GM23338 (cell line): ENCODE measurements at regions not wholly inside any gene's neighbourhood (a gene's known extent, or its start where the extent isn't known, plus 50 kb on each side); places are given as distances from the start of the nearest gene placed in this dataset.

Source experiments
- ATAC-seq: fragments of 200-7000 bp; cut with Tn5 transposase; 3 replicates; pipeline ENCODE4 v1.9.1; 2020
- DNase-seq: peaks from one replicate; pipeline ENCODE4 v3.0.0-alpha.2; 2015; ENCODE audit warnings: low spot score
- H2AFZ ChIP-seq: fragments of 200-600 bp; sonication (generic); 2 replicates; pipeline ENCODE4 v1.8.0; 2016; ENCODE audit warnings: antibody characterized with exemption, mild to moderate bottlenecking, moderate library complexity
- H3F3A ChIP-seq: fragments of 200-600 bp; sonication (generic); replicated peaks from 2 replicates; pipeline ENCODE4 v1.8.0; 2017; ENCODE audit warnings: antibody characterized with exemption, mixed run types, low read depth
- H3K27ac ChIP-seq: fragments of 200-600 bp; sonication (generic); 2 replicates; pipeline ENCODE4 v1.6.1; 2016; ENCODE audit warnings: low read depth
- H3K27me3 ChIP-seq: fragments of 200-600 bp; sonication (generic); 2 replicates; pipeline ENCODE4 v1.8.0; 2016; ENCODE audit warnings: mild to moderate bottlenecking, mixed run types, moderate library complexity; ENCODE audit not compliant: insufficient read depth
- H3K36me3 ChIP-seq: fragments of 200-600 bp; sonication (generic); 2 replicates; pipeline ENCODE4 v1.8.0; 2016; ENCODE audit warnings: mild to moderate bottlenecking; ENCODE audit not compliant: insufficient read depth
- H3K4me1 ChIP-seq: fragments of 200-600 bp; sonication (generic); 2 replicates; pipeline ENCODE4 v1.8.0; 2016; ENCODE audit warnings: mild to moderate bottlenecking, moderate library complexity; ENCODE audit not compliant: insufficient read depth
- H3K4me2 ChIP-seq: fragments of 200-600 bp; sonication (generic); 2 replicates; pipeline ENCODE4 v1.7.1; 2017; ENCODE audit warnings: mixed run types
- H3K4me3 ChIP-seq: fragments of 200-600 bp; sonication (generic); 2 replicates; pipeline ENCODE4 v1.6.1; 2016; ENCODE audit warnings: mixed run types
- H3K79me2 ChIP-seq: fragments of 200-600 bp; sonication (generic); replicated peaks from 2 replicates; pipeline ENCODE4 v1.8.0; 2017; ENCODE audit warnings: mild to moderate bottlenecking; ENCODE audit not compliant: insufficient read depth
- H3K9me2 ChIP-seq: fragments of 200-600 bp; sonication (generic); 2 replicates; pipeline ENCODE4 v1.8.0; 2017; ENCODE audit not compliant: insufficient read depth
- H4K20me1 ChIP-seq: fragments of 200-600 bp; sonication (generic); replicated peaks from 2 replicates; pipeline ENCODE4 v1.8.0; 2017; ENCODE audit warnings: mild to moderate bottlenecking; ENCODE audit not compliant: insufficient read depth
- H3K27ac Mint-ChIP-seq: 2 replicates; pipeline ENCODE4 v1.8.0; 2020; ENCODE audit warnings: inconsistent platforms, mild to moderate bottlenecking, moderate library complexity, mixed read lengths
- H3K27me3 Mint-ChIP-seq: 3 replicates; pipeline ENCODE4 v1.8.0; 2022; ENCODE audit warnings: low read depth, mild to moderate bottlenecking, moderate library complexity, mixed read lengths, inconsistent platforms; ENCODE audit not compliant: insufficient read depth, poor library complexity
- H3K36me3 Mint-ChIP-seq: 3 replicates; pipeline ENCODE4 v1.8.0; 2021; ENCODE audit warnings: low read depth, mild to moderate bottlenecking, inconsistent platforms, moderate library complexity, mixed read lengths
- H3K4me1 Mint-ChIP-seq: 3 replicates; pipeline ENCODE4 v1.8.0; 2020; ENCODE audit warnings: mild to moderate bottlenecking, inconsistent platforms, mixed read lengths
- H3K4me3 Mint-ChIP-seq: 3 replicates; pipeline ENCODE4 v1.8.0; 2021; ENCODE audit warnings: moderate library complexity, mild to moderate bottlenecking, inconsistent platforms, mixed read lengths
- H3K9me3 Mint-ChIP-seq: 3 replicates; pipeline ENCODE4 v1.8.0; 2020; ENCODE audit warnings: moderate library complexity, mild to moderate bottlenecking, inconsistent platforms, mixed read lengths
- CREB1 ChIP-seq: fragments of 250-450 bp; sonication (Bioruptor Pico); IDR thresholded peaks from 2 replicates; pipeline ENCODE4 v1.5.0; 2020; ENCODE audit warnings: low read depth, mild to moderate bottlenecking, moderate library complexity
- ETS1 ChIP-seq: IDR thresholded peaks from 2 replicates; pipeline ENCODE4 v1.6.1; 2016; ENCODE audit warnings: antibody characterized with exemption
- EZH2 ChIP-seq: fragments of 200-600 bp; sonication (generic); IDR thresholded peaks from one replicate; pipeline ENCODE4 v1.8.0; 2017; ENCODE audit warnings: antibody characterized with exemption, mild to moderate bottlenecking, low read depth; ENCODE audit not compliant: unreplicated experiment
- EZH2phosphoT487 ChIP-seq: fragments of 200-600 bp; sonication (generic); IDR thresholded peaks from one replicate; pipeline ENCODE4 v1.8.1; 2018; ENCODE audit warnings: antibody characterized with exemption; ENCODE audit not compliant: unreplicated experiment
- JUNB ChIP-seq: IDR thresholded peaks from one replicate; pipeline ENCODE4 v1.6.1; 2016; ENCODE audit warnings: antibody characterized with exemption; ENCODE audit not compliant: unreplicated experiment
- POLR2AphosphoS5 ChIP-seq: IDR thresholded peaks from 2 replicates; pipeline ENCODE4 v1.6.1; 2016; ENCODE audit warnings: antibody characterized with exemption, low read depth
- STAT1 ChIP-seq: IDR thresholded peaks from one replicate; pipeline ENCODE4 v1.6.1; 2016; ENCODE audit warnings: antibody characterized with exemption; ENCODE audit not compliant: unreplicated experiment
- ZNF331 ChIP-seq: fragments of 250-450 bp; sonication (Bioruptor Pico); IDR thresholded peaks from 2 replicates; pipeline ENCODE4 v1.5.0; 2020; ENCODE audit warnings: low read depth, mild to moderate bottlenecking, moderate library complexity
- TF ChIP-seq, protein P1 (sequence below), 2 experiments: fragments of 200-600 bp in 1 of 2; sonication (generic) in 1 of 2; conservative IDR thresholded peaks; 2 replicates each; pipeline versions ENCODE4 v1.5.1 to v1.6.1; 2016 to 2017; ENCODE audit warnings: antibody characterized with exemption in 2 of 2, low read depth in 2 of 2, mild to moderate bottlenecking in 2 of 2, moderate library complexity in 1 of 2
- TF ChIP-seq, protein P2 (sequence below): IDR thresholded peaks from one replicate; pipeline ENCODE4 v1.6.1; 2018; ENCODE audit warnings: antibody characterized with exemption; ENCODE audit not compliant: unreplicated experiment

- H3F3A ChIP-seq = no peaks in the 10 kb centered on the region
- no peak overlapping the region for H3K27ac Mint-ChIP-seq
- no peak overlapping the region for H3K27ac ChIP-seq
- H3K9me3 Mint-ChIP-seq = no peaks in the 10 kb centered on the region
- no peak overlapping the region for H2AFZ ChIP-seq
- no peaks in the 10 kb centered on the region for H4K20me1 ChIP-seq
- H3K4me3 Mint-ChIP-seq = no peak overlapping the region
- no peaks in the 10 kb centered on the region for H3K4me1 Mint-ChIP-seq
- DNase-seq = no peak
- no peaks in the 10 kb centered on the region for H3K79me2 ChIP-seq
- no peak overlapping the region for H3K4me2 ChIP-seq
- no peaks in the 10 kb centered on the region for H3K9me2 ChIP-seq
- no peak overlapping the region for H3K4me3 ChIP-seq
- no peaks in the 10 kb centered on the region for H3K36me3 Mint-ChIP-seq
- no peak for TF ChIP-seq JUNB
- no peak for TF ChIP-seq STAT1
- TF ChIP-seq EZH2 = no peak
- no peak for TF ChIP-seq EZH2phosphoT487
- TF ChIP-seq CREB1 (CRISPR knock-in tag) = no peak
- TF ChIP-seq, protein P1, sequence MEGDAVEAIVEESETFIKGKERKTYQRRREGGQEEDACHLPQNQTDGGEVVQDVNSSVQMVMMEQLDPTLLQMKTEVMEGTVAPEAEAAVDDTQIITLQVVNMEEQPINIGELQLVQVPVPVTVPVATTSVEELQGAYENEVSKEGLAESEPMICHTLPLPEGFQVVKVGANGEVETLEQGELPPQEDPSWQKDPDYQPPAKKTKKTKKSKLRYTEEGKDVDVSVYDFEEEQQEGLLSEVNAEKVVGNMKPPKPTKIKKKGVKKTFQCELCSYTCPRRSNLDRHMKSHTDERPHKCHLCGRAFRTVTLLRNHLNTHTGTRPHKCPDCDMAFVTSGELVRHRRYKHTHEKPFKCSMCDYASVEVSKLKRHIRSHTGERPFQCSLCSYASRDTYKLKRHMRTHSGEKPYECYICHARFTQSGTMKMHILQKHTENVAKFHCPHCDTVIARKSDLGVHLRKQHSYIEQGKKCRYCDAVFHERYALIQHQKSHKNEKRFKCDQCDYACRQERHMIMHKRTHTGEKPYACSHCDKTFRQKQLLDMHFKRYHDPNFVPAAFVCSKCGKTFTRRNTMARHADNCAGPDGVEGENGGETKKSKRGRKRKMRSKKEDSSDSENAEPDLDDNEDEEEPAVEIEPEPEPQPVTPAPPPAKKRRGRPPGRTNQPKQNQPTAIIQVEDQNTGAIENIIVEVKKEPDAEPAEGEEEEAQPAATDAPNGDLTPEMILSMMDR (conservative IDR thresholded peaks at IDR 0.05; ENCODE audit: low read depth in 2 of 2) = no peak
- TF ChIP-seq, protein P2, sequence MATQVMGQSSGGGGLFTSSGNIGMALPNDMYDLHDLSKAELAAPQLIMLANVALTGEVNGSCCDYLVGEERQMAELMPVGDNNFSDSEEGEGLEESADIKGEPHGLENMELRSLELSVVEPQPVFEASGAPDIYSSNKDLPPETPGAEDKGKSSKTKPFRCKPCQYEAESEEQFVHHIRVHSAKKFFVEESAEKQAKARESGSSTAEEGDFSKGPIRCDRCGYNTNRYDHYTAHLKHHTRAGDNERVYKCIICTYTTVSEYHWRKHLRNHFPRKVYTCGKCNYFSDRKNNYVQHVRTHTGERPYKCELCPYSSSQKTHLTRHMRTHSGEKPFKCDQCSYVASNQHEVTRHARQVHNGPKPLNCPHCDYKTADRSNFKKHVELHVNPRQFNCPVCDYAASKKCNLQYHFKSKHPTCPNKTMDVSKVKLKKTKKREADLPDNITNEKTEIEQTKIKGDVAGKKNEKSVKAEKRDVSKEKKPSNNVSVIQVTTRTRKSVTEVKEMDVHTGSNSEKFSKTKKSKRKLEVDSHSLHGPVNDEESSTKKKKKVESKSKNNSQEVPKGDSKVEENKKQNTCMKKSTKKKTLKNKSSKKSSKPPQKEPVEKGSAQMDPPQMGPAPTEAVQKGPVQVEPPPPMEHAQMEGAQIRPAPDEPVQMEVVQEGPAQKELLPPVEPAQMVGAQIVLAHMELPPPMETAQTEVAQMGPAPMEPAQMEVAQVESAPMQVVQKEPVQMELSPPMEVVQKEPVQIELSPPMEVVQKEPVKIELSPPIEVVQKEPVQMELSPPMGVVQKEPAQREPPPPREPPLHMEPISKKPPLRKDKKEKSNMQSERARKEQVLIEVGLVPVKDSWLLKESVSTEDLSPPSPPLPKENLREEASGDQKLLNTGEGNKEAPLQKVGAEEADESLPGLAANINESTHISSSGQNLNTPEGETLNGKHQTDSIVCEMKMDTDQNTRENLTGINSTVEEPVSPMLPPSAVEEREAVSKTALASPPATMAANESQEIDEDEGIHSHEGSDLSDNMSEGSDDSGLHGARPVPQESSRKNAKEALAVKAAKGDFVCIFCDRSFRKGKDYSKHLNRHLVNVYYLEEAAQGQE = no peak
- no peak for ATAC-seq
- H3K36me3 ChIP-seq = no peaks in the 10 kb centered on the region
- no peaks in the 10 kb centered on the region for H3K27me3 ChIP-seq
- no peaks in the 10 kb centered on the region for H3K4me1 ChIP-seq
- peaks cover 1% of the 10 kb centered on the region for H3K27me3 Mint-ChIP-seq
Measured at GRCh38 chr5:163660486-163660885, 155.1 kb downstream of the MAT2B start.

DNA sequence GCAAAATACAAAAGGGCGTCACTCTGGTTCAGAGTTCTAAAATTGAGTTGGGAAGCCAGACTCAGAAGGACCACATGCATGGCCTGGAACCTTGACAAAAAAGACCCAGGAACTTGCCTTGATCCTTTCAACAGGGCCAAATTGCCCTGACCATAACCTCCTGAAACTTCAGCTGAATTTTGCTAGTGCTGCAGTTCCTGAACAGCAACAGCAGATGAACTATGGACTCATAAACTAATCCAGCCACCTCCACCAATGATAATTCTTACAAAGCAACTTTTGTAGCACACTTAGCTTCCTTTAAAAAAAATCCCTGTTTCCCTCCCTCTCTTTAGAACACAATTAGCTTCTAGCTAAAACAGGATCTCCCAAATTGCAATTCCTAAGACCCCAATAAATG, 155.9 kb downstream of the MAT2B start:
- no peaks in the 10 kb centered on the region for H3K9me3 Mint-ChIP-seq
- no peaks in the 10 kb centered on the region for H3K4me1 Mint-ChIP-seq
- H3K27me3 Mint-ChIP-seq = peaks cover 1% of the 10 kb centered on the region
- H3K4me3 Mint-ChIP-seq = no peak overlapping the region
- no peak for ATAC-seq
- no peaks in the 10 kb centered on the region for H3K4me1 ChIP-seq
- H3K79me2 ChIP-seq = no peaks in the 10 kb centered on the region
- H3K36me3 Mint-ChIP-seq = no peaks in the 10 kb centered on the region
- no peaks in the 10 kb centered on the region for H3K9me2 ChIP-seq
- no peak for DNase-seq
- no peaks in the 10 kb centered on the region for H3F3A ChIP-seq
- H3K4me3 ChIP-seq = no peak overlapping the region
- no peaks in the 10 kb centered on the region for H4K20me1 ChIP-seq
- H3K27ac Mint-ChIP-seq = no peak overlapping the region
- no peaks in the 10 kb centered on the region for H3K27me3 ChIP-seq
- no peak overlapping the region for H3K27ac ChIP-seq
- H3K36me3 ChIP-seq = no peaks in the 10 kb centered on the region
- H2AFZ ChIP-seq = no peak overlapping the region; the same call in 1 of the 2 replicates
- H3K4me2 ChIP-seq = no peak overlapping the region
- TF ChIP-seq POLR2AphosphoS5 (no peak), EZH2 (no peak), ZNF331 (CRISPR knock-in tag) (no peak), ETS1 (no peak), CREB1 (CRISPR knock-in tag) (no peak)
- TF ChIP-seq, protein P1 (conservative IDR thresholded peaks at IDR 0.05; ENCODE audit: low read depth in 2 of 2) = no peak
